Erythroblast (primary cell): ENCODE measurements at regions not wholly inside any gene's neighbourhood (a gene's known extent, or its start where the extent isn't known, plus 50 kb on each side); places are given as distances from the start of the nearest gene placed in this dataset.
A peak's percentile ranks its signal among the peaks of the same experiment; 100 is the strongest.

Experiments
- DNase-seq, 2 experiments: peaks; one replicate each; lab custom pipeline; 2025; lab: John Stamatoyannopoulos, UW
- GATA1 ChIP-seq: IDR thresholded peaks from 2 replicates; pipeline ENCODE4 v1.6.1; 2011; ENCODE audit warnings: low read depth, mild to moderate bottlenecking, control low read depth, low read length, moderate library complexity
- POLR2A ChIP-seq: IDR thresholded peaks from 2 replicates; pipeline ENCODE4 v1.6.1; 2011; ENCODE audit warnings: mild to moderate bottlenecking, low read length

DNA sequence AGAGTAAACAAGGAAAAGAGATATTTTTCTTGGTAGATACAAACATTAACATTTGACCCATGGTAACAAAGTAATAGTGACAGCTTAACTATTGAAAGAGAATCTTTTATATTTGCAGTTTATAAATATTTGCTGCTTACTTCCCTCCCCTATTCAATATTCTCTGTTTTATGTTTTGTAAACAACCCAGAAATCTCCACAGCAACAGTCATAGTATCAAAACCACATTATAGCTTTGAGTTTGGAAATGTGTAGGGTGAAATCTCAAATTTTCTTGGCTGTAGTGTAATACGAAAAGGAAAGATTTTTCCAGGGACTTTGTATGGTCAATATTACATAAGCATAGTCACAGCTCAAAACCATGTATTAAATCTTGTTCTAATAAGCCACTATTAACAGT, 511.2 kb downstream of the METTL4 start:
- TF ChIP-seq GATA1, result no peak
- no peak for TF ChIP-seq POLR2A
- DNase-seq, result no peak

DNA sequence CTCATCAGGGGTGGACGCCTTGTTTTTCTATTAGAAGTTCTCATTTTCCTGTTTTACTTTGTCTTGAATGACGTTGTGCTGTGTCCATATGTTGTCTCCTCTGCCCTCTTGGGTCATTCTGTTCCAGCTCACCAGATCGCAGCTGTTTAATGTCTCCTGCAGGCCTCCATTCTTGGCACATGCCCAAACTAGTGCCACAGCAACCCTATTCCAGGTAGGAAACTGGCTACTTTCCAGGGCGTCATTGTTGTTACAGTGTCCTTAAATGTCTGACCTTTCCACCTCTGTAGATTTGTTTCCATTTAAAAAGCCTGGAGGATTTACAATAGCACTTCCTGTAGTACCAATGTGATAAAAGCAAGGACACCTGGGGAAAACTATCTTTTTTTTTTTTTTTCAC, 500.7 kb downstream of the METTL4 start:
- no peak for TF ChIP-seq GATA1
- no peak for TF ChIP-seq POLR2A
- no peak for DNase-seq

DNA sequence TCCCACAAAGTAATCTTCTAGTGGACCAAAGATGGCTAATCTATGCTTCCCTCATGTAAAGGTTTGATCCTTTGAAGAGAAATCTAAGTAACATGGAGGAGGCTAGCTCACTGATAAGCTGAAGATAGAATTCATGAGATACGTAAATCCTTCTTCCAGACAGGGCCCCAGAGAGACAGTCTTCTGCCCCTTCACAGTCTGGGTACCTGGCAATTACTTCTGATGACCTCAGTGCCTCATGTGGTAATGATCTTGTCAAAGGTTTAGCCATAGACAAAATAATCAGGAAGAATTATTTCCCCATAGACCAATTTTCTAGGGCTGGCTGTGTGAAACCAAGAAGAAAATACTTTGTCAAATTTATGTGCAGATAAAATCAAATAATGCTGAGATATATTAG, 495.8 kb downstream of the METTL4 start:
- no peak for DNase-seq
- no peak for TF ChIP-seq POLR2A
- TF ChIP-seq GATA1, result no peak

GRCh38 chr18:2082676-2083075, 488.6 kb downstream of the METTL4 start:
- no peak for DNase-seq
- no peak for TF ChIP-seq GATA1
- no peak for TF ChIP-seq POLR2A

DNA sequence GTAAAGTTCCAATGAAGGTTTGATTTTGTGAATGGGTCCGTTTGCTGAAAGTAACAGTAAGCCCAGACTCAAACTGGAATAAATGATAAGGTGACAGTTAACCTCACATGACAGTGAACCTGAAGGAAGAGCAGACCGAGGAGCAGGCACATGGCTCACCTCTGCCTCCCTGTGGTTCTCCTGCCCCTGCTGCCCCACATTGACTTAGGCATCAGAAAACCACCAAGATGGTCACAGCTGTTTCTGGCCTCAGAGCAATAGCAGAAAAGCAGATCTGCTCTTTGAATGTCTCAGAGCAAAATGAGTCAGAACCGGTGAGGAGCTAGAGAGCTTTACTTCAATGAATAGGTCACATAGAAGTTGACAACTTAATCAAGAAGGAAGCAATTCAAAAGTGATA, 487.6 kb downstream of the METTL4 start:
- peak in 1 of 2 experiments; percentile 20 for DNase-seq
- no peak for TF ChIP-seq GATA1

GRCh38 chr18:2086439-2086838, 484.9 kb downstream of the METTL4 start:
- no peak for TF ChIP-seq GATA1
- TF ChIP-seq POLR2A, result no peak
- no peak for DNase-seq

- no peak for DNase-seq
- TF ChIP-seq GATA1 (no peak), POLR2A (no peak)
Observed at GRCh38 chr18:2087877-2088673, 483.2 kb downstream of the METTL4 start.

DNA sequence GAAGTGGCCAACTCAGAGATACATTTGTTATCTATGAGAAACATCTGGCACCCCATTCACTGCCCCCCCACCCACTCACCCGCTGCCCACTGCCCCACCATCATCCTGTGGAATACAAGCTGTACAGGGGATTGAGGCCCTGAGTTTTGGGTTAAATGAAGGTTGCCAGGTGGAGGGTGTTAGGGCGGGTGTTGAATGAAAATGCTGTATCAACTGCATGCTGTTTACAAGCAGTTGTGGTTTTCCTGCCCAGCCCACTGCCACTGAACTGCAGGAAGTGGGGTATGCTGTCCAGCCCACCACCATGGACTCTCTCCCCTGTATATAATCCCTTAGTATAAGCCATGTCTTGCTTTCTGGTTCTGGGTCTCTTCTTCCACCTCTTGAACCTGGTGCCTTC, 481.9 kb downstream of the METTL4 start:
- no peak for DNase-seq
- TF ChIP-seq GATA1, result no peak
- no peak for TF ChIP-seq POLR2A

DNA sequence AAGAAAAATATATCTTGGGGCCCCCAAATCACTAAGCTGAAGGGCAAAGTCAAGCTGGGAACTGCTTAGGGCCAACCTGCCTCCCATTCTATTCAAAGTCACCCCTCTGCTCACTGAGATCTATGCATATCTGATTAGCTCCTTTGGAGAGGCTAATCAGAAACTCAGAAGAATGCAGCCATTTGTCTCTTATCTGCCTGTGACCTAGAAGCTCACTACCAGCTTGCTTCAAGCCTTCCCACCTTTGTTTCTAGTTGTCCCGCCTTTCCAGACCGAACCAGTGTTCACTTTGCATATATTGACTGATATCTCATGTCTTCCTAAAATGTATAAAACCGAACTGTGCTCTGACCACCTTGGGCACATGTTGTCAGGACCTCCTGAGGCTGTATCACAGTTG, 479.4 kb downstream of the METTL4 start:
- no peak for DNase-seq
- TF ChIP-seq POLR2A (no peak), GATA1 (no peak)

GRCh38 chr18:2096551-2096950, 474.8 kb downstream of the METTL4 start:
- DNase-seq, result no peak
- TF ChIP-seq GATA1, result no peak
- TF ChIP-seq POLR2A, result no peak

DNA sequence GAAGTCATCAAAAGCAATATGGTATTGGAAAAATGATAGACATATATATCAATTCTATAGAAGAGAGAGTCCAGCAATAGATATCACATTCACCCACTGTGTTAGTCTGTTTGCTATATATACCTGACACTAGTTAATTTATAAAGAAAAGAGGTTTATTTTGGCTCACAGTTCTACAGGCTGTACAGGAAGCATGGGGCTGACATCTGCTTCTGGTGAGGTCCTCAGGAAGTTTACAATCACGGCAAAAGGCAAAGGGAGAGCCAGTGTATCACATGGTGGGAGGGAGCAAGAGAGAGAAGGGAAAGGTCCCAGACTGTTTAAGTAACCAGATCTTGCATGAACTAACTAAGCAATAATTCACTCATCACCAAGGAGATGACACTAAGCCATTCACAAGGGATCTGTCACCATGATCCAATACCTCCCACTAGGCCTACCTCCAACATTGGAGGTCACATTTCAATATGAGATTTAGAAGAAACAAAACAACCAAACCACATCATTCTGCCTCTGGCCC, 470.6 kb downstream of the METTL4 start:
- no peak for DNase-seq
- no peak for TF ChIP-seq GATA1
- no peak for TF ChIP-seq POLR2A

- TF ChIP-seq GATA1 (no peak), POLR2A (no peak)
Observed at GRCh38 chr18:2102022-2102421, 469.3 kb downstream of the METTL4 start.

GRCh38 chr18:2103299-2103698, 468.0 kb downstream of the METTL4 start:
- DNase-seq, result no peak
- TF ChIP-seq POLR2A (no peak), GATA1 (no peak)

More at GRCh38 chr18:2102022-2102421, 469.3 kb downstream of the METTL4 start:
- DNase-seq, result no peak

DNA sequence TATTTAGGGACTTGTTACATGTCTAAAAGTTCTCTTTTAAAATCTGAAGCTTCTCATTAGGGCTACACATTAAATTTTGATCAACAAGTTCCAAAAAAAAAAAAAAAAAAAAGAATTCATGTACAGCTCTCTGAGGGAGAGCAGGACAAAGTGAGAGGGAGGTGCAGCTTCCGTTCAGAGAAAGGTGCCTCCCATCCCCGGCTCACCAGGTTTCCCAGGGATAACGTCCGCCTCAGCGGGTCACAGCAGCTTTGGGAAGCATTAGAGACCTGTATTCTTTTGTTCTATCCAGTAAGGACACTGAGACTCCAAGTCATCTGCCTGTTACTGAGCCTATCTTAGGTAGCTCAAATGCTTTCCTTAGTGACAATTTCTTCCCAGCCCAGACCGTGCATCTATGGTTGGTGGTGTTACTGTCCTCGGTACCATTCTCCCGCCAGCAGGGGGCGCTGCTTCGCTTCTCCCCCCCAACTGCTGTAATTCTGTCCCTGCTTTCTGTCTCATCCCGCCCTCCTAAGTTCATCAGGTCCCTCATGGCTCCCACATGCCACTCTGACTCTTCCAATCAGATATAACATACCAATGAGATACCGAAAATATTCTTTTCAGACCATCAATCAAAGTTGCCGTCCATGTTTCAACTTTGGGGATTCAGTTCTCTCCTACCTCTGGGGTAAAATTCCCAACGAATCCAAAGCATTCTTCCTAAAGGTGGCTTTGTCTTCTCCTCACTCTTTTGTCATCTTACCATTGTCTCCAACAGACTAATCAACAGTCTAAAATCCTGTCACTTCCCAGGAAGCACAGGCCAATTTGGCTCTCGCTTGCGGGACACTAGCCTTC, 466.5 kb downstream of the METTL4 start:
- TF ChIP-seq POLR2A, result no peak
- TF ChIP-seq GATA1, result no peak
- DNase-seq, result peak; percentile 64 to 83
